Amygdala (tissue), 56 donors: ENCODE measurements at regions not wholly inside any gene's neighbourhood (a gene's known extent, or its start where the extent isn't known, plus 50 kb on each side); places are given as distances from the start of the nearest gene placed in this dataset.
A peak's percentile ranks its signal among the peaks of the same experiment; 100 is the strongest.
"Not testable (repeated sequence)": the region's sequence is repeated elsewhere in the genome, so short reads cannot be mapped to it uniquely, and the experiment has no call there.

Source experiments
- DNase-seq, 56 donors: peaks; one replicate each; lab custom pipeline; 2025; lab: John Stamatoyannopoulos, UW

DNA sequence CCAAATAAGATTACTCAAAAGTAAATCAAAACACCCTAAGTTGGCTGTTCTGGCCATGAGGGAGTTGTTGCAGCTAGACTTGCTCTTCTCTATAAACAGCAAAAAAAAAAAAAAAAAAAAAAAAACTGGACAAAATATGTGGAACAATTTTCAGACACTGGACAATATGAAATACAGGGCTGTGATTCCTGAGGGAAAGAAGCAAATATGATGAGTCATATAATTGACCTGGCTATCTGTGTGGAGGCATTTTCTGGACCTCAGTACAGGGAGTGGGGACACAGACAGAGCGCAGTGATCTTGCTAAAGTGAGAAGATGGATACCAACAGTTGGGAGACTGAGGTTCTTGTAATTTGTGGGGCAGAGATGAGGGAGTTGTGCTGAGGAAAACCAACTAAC, 192.0 kb upstream of the HAND2 start:
- no peak for DNase-seq

DNA sequence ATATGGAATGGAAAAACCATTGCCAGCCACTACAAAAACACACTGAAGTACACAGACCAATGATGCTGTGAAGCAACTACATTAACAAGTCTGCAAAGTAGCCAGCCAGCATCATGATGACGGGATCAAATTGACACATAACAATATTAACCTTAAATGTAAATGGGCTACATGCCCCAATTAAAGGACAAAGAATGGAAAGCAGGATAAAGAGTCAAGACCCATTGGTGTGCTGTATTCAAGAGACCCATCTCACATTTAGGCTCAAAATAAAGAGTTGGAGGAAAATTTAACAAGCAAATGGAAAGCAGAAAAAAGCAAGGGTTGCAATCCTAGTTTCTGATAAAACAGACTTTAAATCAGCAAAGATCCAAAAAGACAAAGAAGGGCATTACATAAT, 188.5 kb upstream of the HAND2 start:
- DNase-seq = not testable (repeated sequence)

DNA sequence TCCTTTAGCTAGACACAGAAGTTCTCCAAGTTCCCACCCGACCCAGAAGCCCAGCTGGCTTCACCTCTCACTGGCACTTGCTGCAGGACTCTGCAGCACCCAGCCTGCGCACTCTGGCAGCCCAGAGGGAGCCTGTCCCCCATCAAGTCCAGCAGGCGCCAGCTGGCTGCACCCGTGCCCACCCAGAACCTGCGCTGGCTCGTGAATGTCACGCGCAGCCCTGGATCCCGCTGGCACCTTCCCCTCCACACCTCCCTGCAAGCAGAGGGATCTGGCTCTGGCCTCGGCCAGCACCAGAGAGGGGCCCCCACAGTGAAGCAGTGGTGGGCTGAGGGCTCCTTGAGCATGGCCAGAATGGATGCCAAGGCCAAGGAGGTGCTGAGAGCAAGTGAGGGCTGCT, 187.6 kb upstream of the HAND2 start:
- no peak for DNase-seq

DNA sequence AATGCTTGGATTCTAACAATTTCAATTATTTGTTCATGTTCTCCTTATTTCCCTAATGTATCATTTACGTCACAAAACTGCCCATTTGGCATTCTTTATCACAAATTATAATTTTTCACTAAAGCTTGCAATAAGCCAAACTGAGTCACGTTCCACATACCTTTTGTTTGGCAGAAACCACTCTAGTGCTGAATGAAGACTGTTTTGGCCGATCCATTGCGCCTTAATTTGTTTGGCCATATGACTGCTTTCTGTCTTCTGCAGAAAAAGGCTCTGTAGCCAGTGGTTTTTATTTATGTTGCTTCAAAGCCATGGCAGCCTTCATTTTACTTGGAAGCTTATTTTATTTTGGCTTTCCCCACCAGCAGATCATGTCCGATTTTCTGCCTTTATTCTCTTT, 184.4 kb upstream of the HAND2 start:
- DNase-seq = no peak

DNA sequence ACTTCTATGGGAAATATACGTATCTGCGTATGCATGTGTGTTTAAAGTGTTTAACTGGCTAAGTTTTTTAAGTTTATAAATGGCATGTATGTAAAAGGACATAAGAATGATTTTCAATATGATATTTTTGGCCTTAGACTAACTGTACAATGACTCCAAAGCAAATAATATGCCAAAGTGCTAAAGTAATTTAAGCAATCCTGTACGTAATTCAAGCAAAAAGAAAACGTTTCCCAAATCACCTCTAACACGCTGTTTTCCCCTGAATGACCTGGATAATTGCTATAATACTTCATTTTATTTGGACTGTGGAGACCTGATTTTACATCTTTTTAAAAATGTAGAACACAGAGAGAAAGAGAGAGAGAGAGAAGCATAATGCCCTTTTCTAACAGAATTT, 183.0 kb upstream of the HAND2 start:
- DNase-seq = no peak

DNA sequence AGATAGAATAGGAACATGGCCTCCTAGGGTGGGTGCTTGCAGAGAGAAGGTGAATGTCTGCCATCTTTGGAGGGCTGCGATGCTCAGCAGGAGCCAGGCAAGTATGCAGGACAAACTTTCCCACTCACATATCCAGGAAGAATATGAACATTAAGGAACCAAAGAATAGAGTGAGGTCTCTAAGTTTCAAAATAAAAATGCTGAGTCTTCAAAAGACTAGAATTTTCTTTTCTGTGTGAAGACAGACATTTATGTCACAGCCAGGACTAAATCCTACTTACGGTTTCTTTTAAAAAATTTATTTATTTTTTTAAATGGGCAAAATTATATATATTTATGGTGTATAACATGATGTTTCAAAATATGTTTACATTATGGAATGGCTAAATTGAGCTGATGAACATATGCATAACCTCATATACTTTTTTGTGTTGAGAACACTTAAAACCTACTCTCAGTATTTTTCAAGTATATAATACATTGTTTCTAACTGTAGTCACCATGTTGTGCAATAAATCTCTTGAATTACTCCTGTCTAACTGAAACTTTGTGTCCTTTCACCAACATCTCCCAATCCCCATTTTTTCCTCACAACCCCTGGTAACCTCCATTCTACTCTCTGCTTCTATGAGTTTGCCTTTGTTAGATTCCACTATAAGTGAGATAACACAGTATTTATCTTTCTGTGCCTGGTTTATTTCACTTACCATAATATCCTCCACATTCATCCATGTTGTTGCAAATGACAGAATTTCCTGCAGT, 177.8 kb upstream of the HAND2 start:
- no peak for DNase-seq

DNA sequence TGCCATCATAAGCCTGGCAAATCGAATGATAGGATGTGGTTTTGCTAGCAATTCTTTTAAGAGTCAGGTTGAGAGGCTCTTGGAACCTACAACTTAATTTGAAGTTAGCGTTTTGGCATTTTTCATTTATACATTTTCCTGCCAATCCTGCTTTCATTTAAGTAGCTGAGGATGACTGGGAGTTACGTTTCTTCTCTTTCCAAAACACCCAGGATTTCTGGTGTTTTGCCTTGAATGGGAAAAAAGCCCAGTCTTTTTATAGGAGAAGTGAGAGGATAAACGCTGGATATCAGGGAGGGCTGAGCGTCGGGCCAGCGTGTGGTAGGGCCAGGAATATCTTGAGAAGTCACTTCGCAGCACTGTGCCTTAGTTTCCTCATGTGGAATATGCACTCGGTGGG, 174.2 kb upstream of the HAND2 start:
- DNase-seq = no peak

DNA sequence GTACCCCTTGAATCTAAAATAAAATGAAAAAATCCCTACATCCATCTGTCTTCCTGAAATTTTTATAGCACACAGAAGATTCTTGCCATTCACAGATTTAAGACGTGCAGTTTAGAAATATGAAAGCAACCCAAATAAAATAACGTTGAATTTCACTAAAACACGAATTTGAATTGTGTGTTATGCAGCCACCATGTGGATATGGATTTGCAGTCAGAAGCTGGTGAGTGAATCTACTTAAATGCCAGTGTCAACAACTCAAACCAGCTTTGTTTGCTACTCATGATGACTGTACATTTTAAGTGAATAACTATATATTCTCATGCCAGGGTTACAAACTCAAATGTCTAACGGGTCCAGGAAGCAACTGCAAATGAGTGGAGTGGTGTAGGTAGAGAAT, 173.0 kb upstream of the HAND2 start:
- no peak for DNase-seq

DNA sequence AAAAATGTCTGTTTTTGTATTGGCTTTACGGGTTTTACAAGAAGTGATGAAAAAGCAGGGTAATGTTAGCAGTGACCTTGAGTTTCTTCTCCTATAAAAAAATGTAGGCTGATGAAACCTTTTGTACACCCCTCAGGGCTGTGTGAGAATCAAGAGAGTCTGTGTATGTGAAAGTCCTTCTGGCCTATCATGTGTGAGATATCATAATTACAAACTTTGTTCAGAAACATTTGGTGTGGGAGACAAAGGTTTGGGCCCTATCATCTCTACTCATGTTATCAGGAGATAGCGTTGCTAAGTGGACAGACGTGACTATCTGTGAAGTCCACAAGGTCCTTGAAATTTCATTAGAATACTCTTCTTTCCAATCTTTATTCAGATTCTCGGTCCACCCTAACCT, 170.6 kb upstream of the HAND2 start:
- no peak for DNase-seq

DNA sequence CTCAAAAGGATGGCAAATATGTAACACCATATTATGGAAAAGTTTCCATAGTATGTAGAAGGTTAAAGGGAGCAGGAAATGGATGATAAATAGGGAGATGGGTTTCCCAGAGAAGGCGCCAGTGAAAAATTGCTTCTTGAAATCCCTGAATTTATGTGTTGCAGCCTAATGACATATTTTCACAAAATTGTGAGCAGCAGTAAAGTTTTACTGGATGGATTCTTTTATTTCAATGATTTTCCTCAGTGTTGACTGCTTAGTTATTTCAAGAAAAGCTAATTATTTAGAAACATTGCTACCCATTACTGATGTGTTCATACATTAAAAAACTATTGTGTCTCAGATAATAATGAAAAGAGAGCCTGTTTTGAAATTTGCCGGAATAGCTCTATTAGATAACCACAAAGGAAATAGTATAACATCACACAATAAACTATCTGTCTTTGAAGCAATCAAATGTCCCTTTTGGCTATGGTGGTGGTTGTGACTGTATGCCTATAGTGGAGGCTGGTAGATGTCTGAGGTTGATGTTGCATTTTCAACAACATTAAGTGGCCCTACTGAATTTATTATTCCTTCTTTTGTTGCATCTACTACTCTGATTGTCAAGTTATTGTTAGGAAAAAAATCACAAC, 169.9 kb upstream of the HAND2 start:
- no peak for DNase-seq

DNA sequence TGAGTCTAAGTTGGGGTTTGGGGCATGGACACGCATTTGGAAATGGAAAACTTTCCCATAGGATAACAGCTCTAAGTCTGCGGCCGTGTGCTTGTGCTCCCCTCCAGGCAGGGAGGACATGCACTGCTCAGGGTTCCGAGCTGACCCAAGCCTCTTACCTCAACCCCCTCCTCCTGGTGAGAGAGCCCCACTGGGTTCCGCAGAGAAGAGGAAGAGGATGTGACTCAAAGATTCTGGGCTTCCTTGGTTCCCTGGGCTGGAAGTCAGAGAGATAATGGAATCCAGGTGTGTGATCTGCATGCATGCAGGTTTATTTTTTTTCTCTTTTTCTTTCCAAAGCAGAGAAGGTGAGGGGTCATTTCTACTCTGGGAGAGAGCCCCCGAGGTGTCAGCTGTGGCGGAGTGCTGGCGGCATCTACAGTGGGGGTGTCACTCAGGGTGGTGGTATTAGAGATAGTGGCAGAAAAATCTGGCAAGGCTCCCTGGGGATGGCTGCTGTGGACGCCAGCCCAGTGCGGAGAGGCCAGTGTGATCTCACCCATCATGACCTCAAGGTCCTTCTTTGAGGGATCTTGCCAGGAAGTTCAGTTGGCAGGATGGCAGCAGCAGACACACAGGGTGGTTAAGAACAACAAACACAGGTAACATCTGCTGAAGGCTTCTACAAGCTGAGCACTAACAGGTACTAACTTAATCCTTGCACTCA, 168.7 kb upstream of the HAND2 start:
- no peak for DNase-seq

DNA sequence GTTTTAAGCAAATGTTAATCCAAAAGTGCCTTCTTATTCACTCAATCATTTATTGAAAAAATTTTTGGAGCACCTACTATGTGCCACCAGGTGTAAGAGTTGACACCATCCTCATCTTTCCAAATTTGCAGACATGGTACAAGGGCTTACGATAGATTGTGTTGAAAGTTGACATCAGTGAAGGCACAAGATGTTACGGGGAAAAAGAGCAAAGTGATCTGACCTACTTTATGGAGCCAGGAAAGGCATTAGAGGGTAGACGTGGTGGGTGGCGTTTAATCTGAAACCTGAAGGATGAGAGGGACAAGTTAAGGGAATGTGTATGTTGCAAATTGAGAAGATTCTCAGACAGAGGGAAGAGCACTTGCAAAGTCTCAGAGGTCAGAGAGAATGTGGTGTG, 167.8 kb upstream of the HAND2 start:
- no peak for DNase-seq

DNA sequence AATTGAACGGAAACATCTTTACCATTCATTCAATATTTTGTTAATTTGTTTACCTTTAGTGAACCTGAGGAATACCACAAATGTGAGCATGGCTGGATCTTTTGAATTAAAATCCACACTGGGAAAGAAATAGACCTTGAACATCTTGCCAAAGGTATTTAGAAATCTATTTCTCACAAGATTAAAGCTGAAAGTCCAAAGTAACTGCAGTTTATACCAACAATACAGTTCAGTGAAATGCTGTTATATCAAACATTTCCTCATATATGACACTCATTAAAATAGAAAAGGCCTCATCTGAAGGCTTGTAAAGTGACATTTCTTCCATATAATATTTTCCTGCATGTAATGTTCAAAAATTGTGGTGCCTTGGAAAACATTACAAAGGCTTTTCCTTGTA, 166.5 kb upstream of the HAND2 start:
- DNase-seq = no peak

DNA sequence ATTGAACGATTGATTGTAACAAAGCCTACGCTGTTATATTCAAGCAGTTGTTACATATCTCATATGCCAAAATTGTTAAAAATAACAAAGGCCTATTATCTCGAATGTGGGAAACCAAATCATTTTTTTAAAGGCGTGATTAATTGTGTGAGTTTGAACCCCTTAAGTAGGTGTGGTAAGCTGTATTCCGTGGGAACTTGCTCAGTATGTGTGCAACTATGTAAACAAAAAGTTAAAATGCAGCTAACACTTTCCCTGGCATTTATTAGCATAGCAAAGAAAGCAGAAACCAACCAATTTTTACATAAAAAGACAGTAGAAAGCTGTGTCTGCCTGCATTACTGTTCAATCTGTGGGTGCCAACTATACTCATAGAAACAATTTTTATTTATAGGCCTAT, 166.0 kb upstream of the HAND2 start:
- DNase-seq = no peak

DNA sequence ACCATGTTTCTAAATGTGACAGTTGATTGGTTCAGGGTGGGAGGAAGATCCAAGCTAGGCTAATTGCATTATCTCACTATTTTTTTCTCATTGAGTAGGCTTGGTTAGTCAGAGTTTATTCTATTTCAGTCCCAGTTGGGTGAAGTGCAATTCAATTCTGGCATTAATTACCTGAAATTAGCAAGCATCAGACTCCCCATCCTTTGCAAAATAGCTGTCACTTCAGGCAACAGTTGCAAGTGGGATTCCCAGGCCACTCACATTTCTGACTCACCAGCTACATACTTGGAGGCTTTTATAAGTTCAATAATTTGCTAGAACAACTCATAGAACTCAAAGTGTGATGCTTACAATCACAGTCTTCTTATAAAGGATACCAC, 155.8 kb upstream of the HAND2 start:
- DNase-seq = peak in 10 of 56 donors; percentile 1 to 29 (median 4)

DNA sequence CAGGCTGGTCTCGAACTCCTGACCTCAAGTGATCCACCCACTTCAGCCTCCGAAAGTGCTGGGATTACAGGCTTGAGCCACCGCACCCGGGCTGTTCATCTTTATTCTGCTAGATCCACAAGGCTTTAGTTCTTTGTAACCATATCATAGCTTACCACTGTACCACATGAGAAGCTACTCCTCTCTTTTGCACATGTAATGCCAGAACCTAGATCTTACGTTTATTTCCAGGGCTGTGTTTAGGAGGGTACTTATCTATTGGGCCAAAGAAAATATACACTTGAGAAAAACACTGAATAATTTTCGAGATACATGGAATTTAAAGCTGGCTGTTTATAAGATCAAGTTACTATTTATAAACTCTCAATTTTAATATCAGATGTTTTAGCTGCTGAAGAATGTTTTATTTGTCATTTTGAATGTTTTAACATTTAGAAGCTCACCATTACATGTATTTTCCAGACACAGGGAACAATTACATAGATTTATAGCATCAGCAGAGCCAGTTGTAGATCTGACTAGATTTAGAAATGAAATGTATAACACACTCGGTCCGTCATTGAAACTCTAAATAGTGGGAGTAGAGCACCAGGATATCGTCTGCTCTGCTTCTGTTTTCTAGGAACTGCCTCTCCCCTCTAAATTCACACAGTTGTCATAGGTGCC, 155.3 kb upstream of the HAND2 start:
- DNase-seq = no peak

DNA sequence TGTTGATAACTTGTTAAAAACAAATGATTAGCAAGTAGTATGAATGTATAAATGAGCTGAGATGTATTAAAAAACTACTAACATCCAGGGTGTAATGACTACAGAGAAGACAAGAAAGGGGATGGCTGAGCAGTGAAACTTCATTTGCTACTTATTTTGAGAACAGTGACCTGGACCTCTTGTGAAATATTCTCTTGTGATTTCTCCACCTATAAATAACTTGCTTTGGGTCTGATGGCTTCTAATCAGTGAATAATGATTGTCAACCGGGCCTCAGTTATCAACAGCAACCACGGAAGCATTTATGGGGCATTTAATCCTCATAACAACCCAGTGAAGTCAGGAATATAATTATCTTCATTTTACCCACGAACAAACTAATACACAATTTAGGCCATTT, 154.2 kb upstream of the HAND2 start:
- DNase-seq = no peak

DNA sequence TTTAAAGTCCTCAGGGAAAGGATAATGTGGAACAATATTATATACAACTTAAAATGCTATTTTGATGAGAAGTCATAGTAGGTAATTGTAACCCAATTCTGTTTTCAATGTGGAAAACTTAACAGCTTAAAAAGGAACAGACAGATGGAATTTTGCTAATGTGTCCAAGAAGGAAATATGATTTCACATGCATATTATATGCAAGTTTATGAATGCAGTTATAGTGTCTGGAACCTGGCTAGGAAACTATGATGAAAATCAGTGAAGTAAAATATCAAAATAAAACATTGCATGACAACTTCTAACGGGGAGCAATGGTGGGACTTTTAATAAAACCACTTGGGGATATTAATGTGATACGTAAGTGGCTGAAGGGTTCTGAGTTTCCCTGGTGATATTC, 152.6 kb upstream of the HAND2 start:
- no peak for DNase-seq

DNA sequence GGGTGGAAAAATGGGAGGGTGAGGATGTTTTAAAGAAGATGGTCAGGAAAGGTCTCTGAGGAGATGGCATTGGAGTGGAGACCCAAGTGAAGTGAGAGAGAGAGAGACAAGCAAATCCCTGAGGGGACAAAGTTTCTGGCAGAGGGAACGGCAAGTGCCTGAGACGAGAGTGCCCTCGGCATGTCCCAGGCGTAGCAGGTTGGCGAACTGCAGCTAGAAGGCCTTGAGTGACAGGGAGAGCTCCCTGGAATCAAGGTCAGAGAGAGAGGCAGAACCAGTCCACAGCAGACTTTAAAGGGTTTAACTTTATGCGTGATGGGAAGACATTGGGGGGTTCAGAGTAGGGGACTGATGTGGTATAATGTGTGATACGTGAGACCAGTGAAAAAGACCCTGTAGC, 150.2 kb upstream of the HAND2 start:
- DNase-seq = no peak

DNA sequence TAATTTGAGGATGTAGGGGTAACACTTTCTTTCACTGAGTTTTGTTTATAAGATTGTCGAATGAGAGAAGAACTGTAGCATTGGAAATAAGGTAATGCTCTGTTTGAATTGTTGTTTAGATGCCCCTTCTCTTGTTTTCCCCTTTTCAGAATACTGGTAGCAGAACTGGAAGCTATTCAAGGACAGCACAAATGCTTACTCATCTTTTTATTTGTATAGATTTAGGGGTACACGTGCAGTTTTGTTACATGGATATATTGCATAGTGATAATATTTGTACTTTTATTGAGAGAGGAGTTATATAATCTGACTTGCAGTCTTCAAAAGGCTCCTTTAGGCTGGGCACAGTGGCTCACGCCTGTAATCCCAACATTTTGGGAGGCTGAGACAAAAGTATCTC, 145.4 kb upstream of the HAND2 start:
- DNase-seq = no peak

DNA sequence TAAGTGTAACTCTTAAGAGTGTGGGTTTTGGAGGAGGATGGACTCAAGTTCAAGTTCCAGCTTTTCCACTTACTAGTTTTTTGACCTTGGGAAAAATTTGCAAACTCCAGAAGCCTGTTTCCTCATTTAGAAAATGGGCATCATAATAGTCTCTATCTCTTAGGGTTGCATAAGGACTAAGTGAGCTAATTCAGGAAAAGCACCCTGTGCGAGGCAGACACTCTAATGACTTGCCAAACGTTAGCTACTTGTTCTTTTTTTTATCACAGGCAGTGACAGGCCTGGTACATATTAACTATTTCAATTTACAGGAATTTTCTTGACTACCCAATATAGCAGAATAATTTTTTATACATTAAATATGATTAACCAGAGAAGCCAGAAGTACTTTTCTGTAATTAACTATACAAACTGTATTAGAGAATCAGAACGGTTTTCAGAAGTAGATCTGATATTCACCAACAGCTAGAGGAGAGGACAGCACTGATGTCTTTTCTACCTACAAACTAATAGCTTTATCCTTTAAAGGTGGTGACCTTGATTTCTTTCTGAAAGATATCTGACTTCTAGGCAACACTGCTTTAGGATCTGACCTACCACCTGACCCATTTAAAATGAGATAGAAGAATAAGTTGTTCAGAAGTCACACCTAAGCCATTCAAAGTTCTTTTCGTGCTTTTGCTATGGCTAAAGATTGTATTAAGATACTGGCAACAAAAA, 139.6 kb upstream of the HAND2 start:
- DNase-seq = no peak
